H1 (cell line): ENCODE measurements at regions not wholly inside any gene's neighbourhood (a gene's known extent, or its start where the extent isn't known, plus 50 kb on each side); places are given as distances from the start of the nearest gene placed in this dataset.

Experiments used
- CTCF ChIA-PET: fragments of 300-600 bp; sonication (Branson Sonifier 250); formaldehyde crosslinking; loops from one replicate; lab custom pipeline; 2021; ENCODE audit not compliant: partially characterized antibody; lab: Charles Lee
- POLR2A ChIA-PET: fragments of 300-600 bp; sonication (Branson Sonifier 250); formaldehyde crosslinking; loops from one replicate; lab custom pipeline; 2021; ENCODE audit warnings: inconsistent platforms; ENCODE audit not compliant: partially characterized antibody; lab: Charles Lee
- DNase-seq, 2 experiments: peaks; one replicate each; pipeline versions ENCODE4 v3.0.0 to v3.0.0-alpha.2; 2010 to 2022; ENCODE audit warnings: low spot score in 2 of 2, low read depth in 1 of 2, mixed read lengths in 1 of 2
- FAIRE-seq: peaks from 2 replicates; lab custom pipeline; 2011; peaks lifted over from hg19 to GRCh38; lab: Jason Lieb, UNC
- H2AFZ ChIP-seq: 2 replicates; pipeline ENCODE4 v1.8.1; 2012; ENCODE audit warnings: low read length, inconsistent platforms
- H2AK5ac ChIP-seq: 2 replicates; pipeline ENCODE4 v1.6.1; 2013; ENCODE audit warnings: low read depth, low read length
- H2BK120ac ChIP-seq: replicated peaks from 2 replicates; pipeline ENCODE3; 2013; ENCODE audit warnings: low read depth, low read length, inconsistent platforms
- H2BK12ac ChIP-seq: 2 replicates; pipeline ENCODE4 v1.6.1; 2013; ENCODE audit warnings: low read depth, low read length
- H2BK15ac ChIP-seq: 2 replicates; pipeline ENCODE4 v1.6.1; 2013; ENCODE audit warnings: low read length
- H2BK20ac ChIP-seq: 2 replicates; pipeline ENCODE4 v1.6.1; 2013; ENCODE audit warnings: low read length
- H2BK5ac ChIP-seq: 2 replicates; pipeline ENCODE4 v1.6.1; 2013; ENCODE audit warnings: low read depth, low read length
- H3K14ac ChIP-seq: 2 replicates; pipeline ENCODE4 v1.6.1; 2013; ENCODE audit warnings: inconsistent platforms; ENCODE audit not compliant: insufficient read length
- H3K18ac ChIP-seq: 2 replicates; pipeline ENCODE4 v1.6.1; 2013; ENCODE audit warnings: low read length; ENCODE audit errors: extremely low read depth
- H3K23ac ChIP-seq: 2 replicates; pipeline ENCODE4 v1.6.1; 2013; ENCODE audit warnings: inconsistent platforms; ENCODE audit not compliant: insufficient read length
- H3K23me2 ChIP-seq: 2 replicates; pipeline ENCODE4 v1.6.1; 2013; ENCODE audit warnings: low read depth, low read length
- H3K27ac ChIP-seq: 2 replicates; pipeline ENCODE4 v1.6.1; 2011; ENCODE audit warnings: low read depth, low read length, inconsistent platforms
- H3K27me3 ChIP-seq, 4 experiments: replicated peaks in 1 of 4; 1 replicate in 1 of 4; 2 replicates in 3 of 4; pipeline versions ENCODE4 v1.6.1 to v1.8.1; 2011 to 2013; ENCODE audit warnings: low read length in 3 of 4, mild to moderate bottlenecking in 3 of 4, inconsistent platforms in 2 of 4, mixed read lengths in 2 of 4, moderate library complexity in 1 of 4; ENCODE audit not compliant: control insufficient read depth in 3 of 4, insufficient read depth in 3 of 4; ENCODE audit errors: extremely low read depth in 1 of 4
- H3K36me3 ChIP-seq, 4 experiments: 2 replicates each; pipeline versions ENCODE4 v1.6.1 to v1.8.1; 2011 to 2013; ENCODE audit warnings: mild to moderate bottlenecking in 4 of 4, low read length in 3 of 4, moderate library complexity in 2 of 4, control low read depth in 1 of 4, inconsistent platforms in 1 of 4; ENCODE audit not compliant: insufficient read depth in 4 of 4, control insufficient read depth in 2 of 4
- H3K4ac ChIP-seq: replicated peaks from 2 replicates; pipeline ENCODE3; 2013; ENCODE audit warnings: low read length, low read depth, mixed read lengths, inconsistent platforms; ENCODE audit not compliant: insufficient read length
- H3K4me1 ChIP-seq, 4 experiments: replicated peaks in 1 of 4; 1 replicate in 1 of 4; 2 replicates in 3 of 4; pipeline versions ENCODE4 v1.6.1 to v1.8.1; 2011 to 2013; ENCODE audit warnings: low read length in 3 of 4, inconsistent platforms in 2 of 4, mixed read lengths in 1 of 4; ENCODE audit not compliant: insufficient read depth in 4 of 4, control insufficient read depth in 3 of 4
- H3K4me2 ChIP-seq, 2 experiments: 2 replicates each; pipeline versions ENCODE4 v1.6.1 to v1.8.1; 2011 to 2013; ENCODE audit warnings: low read depth in 2 of 2, low read length in 2 of 2, control low read depth in 1 of 2, inconsistent platforms in 1 of 2, mild to moderate bottlenecking in 1 of 2; ENCODE audit not compliant: insufficient read depth in 1 of 2
- H3K4me3 ChIP-seq, 4 experiments: fragments of 200-600, 300-600 bp in 1 of 4; sonication (generic), shearing (Covaris generic), sonication (Bioruptor Twin) in 1 of 4; 2 replicates each; pipeline versions ENCODE4 v1.5.1 to v1.8.1; 2011 to 2016; ENCODE audit warnings: low read length in 4 of 4, low read depth in 3 of 4, control low read depth in 2 of 4, inconsistent platforms in 2 of 4, mild to moderate bottlenecking in 2 of 4, mixed read lengths in 1 of 4, moderate library complexity in 1 of 4; ENCODE audit not compliant: insufficient read depth in 2 of 4; ENCODE audit errors: extremely low read depth in 1 of 4
- H3K56ac ChIP-seq: replicated peaks from 2 replicates; pipeline ENCODE3; 2013; ENCODE audit warnings: low read depth, mild to moderate bottlenecking, mixed read lengths, low read length, inconsistent platforms; ENCODE audit not compliant: insufficient read length
- H3K79me1 ChIP-seq: 2 replicates; pipeline ENCODE4 v1.6.1; 2013; ENCODE audit warnings: low read depth, low read length, control low read depth
- H3K79me2 ChIP-seq, 2 experiments: 2 replicates each; pipeline versions ENCODE4 v1.6.1 to v1.8.1; 2012 to 2013; ENCODE audit warnings: low read length in 2 of 2, mild to moderate bottlenecking in 2 of 2, inconsistent platforms in 1 of 2; ENCODE audit not compliant: insufficient read depth in 2 of 2, control insufficient read depth in 1 of 2
- H3K9ac ChIP-seq, 4 experiments: replicated peaks in 1 of 4; 1 replicate in 1 of 4; 2 replicates in 3 of 4; pipeline versions ENCODE4 v1.6.1 to v1.8.1; 2011 to 2013; ENCODE audit warnings: low read depth in 3 of 4, low read length in 3 of 4, control low read depth in 2 of 4, mild to moderate bottlenecking in 2 of 4, moderate library complexity in 2 of 4, inconsistent platforms in 1 of 4; ENCODE audit errors: extremely low read depth in 1 of 4
- H3K9me3 ChIP-seq, 2 experiments: 2 replicates each; pipeline versions ENCODE4 v1.6.1 to v1.8.1; 2012 to 2013; ENCODE audit warnings: mild to moderate bottlenecking in 2 of 2, moderate library complexity in 2 of 2, control low read depth in 1 of 2, inconsistent platforms in 1 of 2, low read depth in 1 of 2, low read length in 1 of 2, mixed read lengths in 1 of 2; ENCODE audit not compliant: insufficient read depth in 2 of 2
- H4K20me1 ChIP-seq, 2 experiments: replicated peaks in 1 of 2; 2 replicates each; pipeline versions ENCODE3 to v1.8.1; 2011 to 2013; ENCODE audit warnings: inconsistent platforms in 2 of 2, low read length in 2 of 2, mild to moderate bottlenecking in 1 of 2; ENCODE audit not compliant: insufficient read depth in 2 of 2, control insufficient read depth in 1 of 2
- H4K5ac ChIP-seq: 2 replicates; pipeline ENCODE4 v1.6.1; 2013; ENCODE audit warnings: low read length, low read depth, mixed read lengths, inconsistent platforms; ENCODE audit not compliant: insufficient read length
- H4K8ac ChIP-seq: 2 replicates; pipeline ENCODE4 v1.8.0; 2013; ENCODE audit warnings: mild to moderate bottlenecking, moderate library complexity, low read length, inconsistent platforms; ENCODE audit not compliant: insufficient read depth; ENCODE audit errors: extremely low read depth
- H4K91ac ChIP-seq: replicated peaks from 2 replicates; pipeline ENCODE3; 2013; ENCODE audit warnings: low read length, mixed read lengths, inconsistent platforms; ENCODE audit not compliant: insufficient read length
- ASH2L ChIP-seq: fragments of 200-600, 300-600 bp; sonication (generic); IDR thresholded peaks from one replicate; pipeline ENCODE4 v1.7.1; 2017; ENCODE audit warnings: low read length
- EZH2 ChIP-seq: fragments of 200-600 bp; sonication (generic); IDR thresholded peaks from 2 replicates; pipeline ENCODE4 v1.7.1; 2012; ENCODE audit warnings: low read depth, mild to moderate bottlenecking, moderate library complexity, low read length, inconsistent platforms; ENCODE audit not compliant: severe bottlenecking
- JUN ChIP-seq: IDR thresholded peaks from 2 replicates; pipeline ENCODE4 v1.6.1; 2011; ENCODE audit warnings: low read depth, mild to moderate bottlenecking, improper control_type of control experiment, low read length
- KDM5A ChIP-seq: fragments of 200-600 bp; IDR thresholded peaks from 2 replicates; pipeline ENCODE4 v1.7.1; 2012; ENCODE audit warnings: mild to moderate bottlenecking, low read length, inconsistent platforms, mixed read lengths
- SAP30 ChIP-seq: fragments of 300-600 bp; sonication (generic); IDR thresholded peaks from 2 replicates; pipeline ENCODE4 v1.7.1; 2012; ENCODE audit warnings: low read length, moderate library complexity, mild to moderate bottlenecking, inconsistent platforms; ENCODE audit not compliant: insufficient read depth, insufficient replicate concordance
- SIRT6 ChIP-seq: IDR thresholded peaks from one replicate; pipeline ENCODE4 v1.7.1; 2012; ENCODE audit warnings: low read length, inconsistent platforms
- SIX5 ChIP-seq: IDR thresholded peaks from 2 replicates; pipeline ENCODE4 v1.6.1; 2011; ENCODE audit warnings: mild to moderate bottlenecking, low read depth, low read length
- WGBS, 2 experiments: shearing (Covaris generic) in 1 of 2; methylation state at CpG; one replicate each; pipeline versions ENCODE4 v1.1.6 to v1.1.7; 2013 to 2015; ENCODE audit warnings: low lambda C conversion rate in 2 of 2, mixed read lengths in 2 of 2, inconsistent platforms in 1 of 2, low coverage in 1 of 2, missing lambda C conversion rate in 1 of 2; ENCODE audit not compliant: insufficient replicate concordance in 2 of 2, insufficient coverage in 1 of 2, insufficient read length in 1 of 2; ENCODE audit errors: extremely low coverage in 1 of 2, missing lambda C conversion rate in 1 of 2; 5-methylcytosine and 5-hydroxymethylcytosine counted together
- TF ChIP-seq, protein P1 (sequence below), 3 experiments: IDR thresholded peaks; 1 replicate in 2 of 3; 2 replicates in 1 of 3; pipeline versions ENCODE4 v1.5.1 to v1.6.1; 2011; ENCODE audit warnings: low read length in 3 of 3, mild to moderate bottlenecking in 3 of 3, inconsistent platforms in 2 of 3, low read depth in 1 of 3, moderate library complexity in 1 of 3; ENCODE audit not compliant: insufficient read depth in 1 of 3; ENCODE audit errors: control extremely low read depth in 1 of 3

DNA sequence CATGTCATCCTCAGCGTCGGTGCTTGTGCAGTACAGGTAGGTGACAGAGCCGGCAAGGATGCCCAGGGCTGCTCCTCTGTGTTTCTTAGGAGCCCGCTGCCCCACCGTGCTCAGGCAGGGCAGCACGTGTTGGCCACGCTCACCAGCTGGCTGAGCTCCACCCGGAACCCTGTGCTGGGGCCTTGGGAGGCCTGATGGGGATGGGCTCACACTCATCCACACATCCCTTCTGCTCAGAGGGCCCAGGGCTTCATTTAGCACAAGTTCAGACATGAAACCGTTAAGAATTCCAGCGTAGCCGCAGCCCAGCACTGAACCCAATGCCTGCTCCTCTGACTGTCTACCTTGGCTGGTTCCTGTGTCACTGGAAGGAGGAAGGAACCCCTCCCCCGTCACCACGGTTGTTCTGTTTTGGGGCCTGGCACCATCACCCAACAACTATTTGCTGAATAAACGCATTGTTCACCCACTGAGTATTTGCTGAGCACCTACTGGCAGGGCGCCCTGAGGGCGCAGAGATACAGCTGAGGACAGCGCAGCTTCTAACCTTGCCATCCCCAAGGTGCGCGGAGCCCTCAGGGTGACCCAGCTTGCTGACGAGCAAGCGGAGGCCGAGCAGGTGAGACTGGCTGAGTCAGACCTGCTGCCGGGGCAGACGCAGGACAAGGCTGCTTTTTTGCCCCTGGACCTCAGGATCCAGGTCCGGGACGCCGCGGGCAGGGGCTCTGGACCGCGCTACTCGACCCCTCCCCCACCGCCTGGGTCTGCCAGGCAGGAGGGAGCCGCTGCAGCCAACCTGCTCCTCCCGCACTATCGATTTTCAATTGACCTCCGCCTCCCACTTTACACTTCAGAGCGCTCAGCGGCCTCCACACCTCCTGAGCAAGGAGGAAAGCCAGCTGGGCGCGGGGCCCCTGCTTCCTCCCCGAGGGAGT is 50.6 kb upstream of the RET start:
- FAIRE-seq (no peak), DNase-seq (peak in 1 of 2 experiments; percentile 82)
- H2BK120ac ChIP-seq = peak overlapping the region; percentile 93
- peaks cover 4% of the 10 kb centered on the region; the same call in 1 of the 2 replicates for H3K23me2 ChIP-seq
- H4K8ac ChIP-seq = peak overlapping the region; percentile 85
- H3K18ac ChIP-seq = peak overlapping the region; percentile 99
- H3K36me3 ChIP-seq = no peaks in the 10 kb centered on the region
- peak overlapping the region; percentile 93; the same call in 1 of the 2 replicates for H2BK15ac ChIP-seq
- peak overlapping the region; percentile 37 for H3K56ac ChIP-seq
- peak overlapping the region; percentile 65 to 67 for H3K4me2 ChIP-seq
- H4K5ac ChIP-seq = peak overlapping the region; percentile 21
- H3K9me3 ChIP-seq = no peaks in the 10 kb centered on the region
- POLR2A ChIA-PET = interaction anchor here (0.6 to 1.3 kb wide), 2 partner anchors 13 to 18 kb away, joined by 3 read pairs; no protein-coding TSS in a partner anchor
- peak overlapping the region; percentile 86 for H4K91ac ChIP-seq
- no peaks in the 10 kb centered on the region for H4K20me1 ChIP-seq
- no peak overlapping the region for H3K23ac ChIP-seq
- WGBS, 2 experiments = 31% methylated on average over 37 of the region's 41 CpGs; no CpG with 5 or more reads in 1 of the 2 experiments
- peak overlapping the region; percentile 77 for H2AFZ ChIP-seq
- peak overlapping the region; percentile 76 for H3K4ac ChIP-seq
- H3K79me1 ChIP-seq = no peaks in the 10 kb centered on the region
- H2BK20ac ChIP-seq = peak overlapping the region; percentile 97; the same call in 1 of the 2 replicates
- H2AK5ac ChIP-seq = no peak overlapping the region; the same call in 1 of the 2 replicates
- peak overlapping the region; percentile 98 for H2BK12ac ChIP-seq
- H3K4me3 ChIP-seq = peak overlapping the region; percentile 3 to 49 (median 30); a peak in 6 of 8 replicates
- no peaks in the 10 kb centered on the region for H3K79me2 ChIP-seq
- H3K9ac ChIP-seq = no peak overlapping the region; a peak in 1 of 7 replicates
- peak overlapping the region; percentile 78; the same call in 1 of the 2 replicates for H2BK5ac ChIP-seq
- CTCF ChIA-PET = interaction anchor here (1.0 to 2.4 kb wide), 8 partner anchors 9 to 75 kb away, joined by 3 to 9 read pairs (median 4); no protein-coding TSS in a partner anchor
- peaks cover 0 to 26% (median 18%) of the 10 kb centered on the region in 4 experiments; a peak in 6 of 7 replicates for H3K27me3 ChIP-seq
- no peak overlapping the region for H3K27ac ChIP-seq
- peaks cover 10 to 23% (median 18%) of the 10 kb centered on the region in 4 experiments for H3K4me1 ChIP-seq
- H3K14ac ChIP-seq = no peak overlapping the region
- TF ChIP-seq ASH2L (peak; percentile 86), JUN (no peak), KDM5A (no peak), SIX5 (no peak), SAP30 (no peak), EZH2 (no peak), SIRT6 (no peak)
- TF ChIP-seq, protein P1, sequence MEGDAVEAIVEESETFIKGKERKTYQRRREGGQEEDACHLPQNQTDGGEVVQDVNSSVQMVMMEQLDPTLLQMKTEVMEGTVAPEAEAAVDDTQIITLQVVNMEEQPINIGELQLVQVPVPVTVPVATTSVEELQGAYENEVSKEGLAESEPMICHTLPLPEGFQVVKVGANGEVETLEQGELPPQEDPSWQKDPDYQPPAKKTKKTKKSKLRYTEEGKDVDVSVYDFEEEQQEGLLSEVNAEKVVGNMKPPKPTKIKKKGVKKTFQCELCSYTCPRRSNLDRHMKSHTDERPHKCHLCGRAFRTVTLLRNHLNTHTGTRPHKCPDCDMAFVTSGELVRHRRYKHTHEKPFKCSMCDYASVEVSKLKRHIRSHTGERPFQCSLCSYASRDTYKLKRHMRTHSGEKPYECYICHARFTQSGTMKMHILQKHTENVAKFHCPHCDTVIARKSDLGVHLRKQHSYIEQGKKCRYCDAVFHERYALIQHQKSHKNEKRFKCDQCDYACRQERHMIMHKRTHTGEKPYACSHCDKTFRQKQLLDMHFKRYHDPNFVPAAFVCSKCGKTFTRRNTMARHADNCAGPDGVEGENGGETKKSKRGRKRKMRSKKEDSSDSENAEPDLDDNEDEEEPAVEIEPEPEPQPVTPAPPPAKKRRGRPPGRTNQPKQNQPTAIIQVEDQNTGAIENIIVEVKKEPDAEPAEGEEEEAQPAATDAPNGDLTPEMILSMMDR (IDR thresholded peaks at IDR 0.05; ENCODE audit: control extremely low read depth in 1 of 3, insufficient read depth in 1 of 3, low read depth in 1 of 3, low read length in 3 of 3) = no peak
